T-helper 1 cell treated with Interleukin-12 subunit alpha and Interleukin-12 subunit beta and Interleukin-4 antibody, amounts not matched to agents 30 μg/mL and 1 μg/mL, for 36 hours (primary cell): ENCODE measurements at regions not wholly inside any gene's neighbourhood (a gene's known extent, or its start where the extent isn't known, plus 50 kb on each side); places are given as distances from the start of the nearest gene placed in this dataset.

Source experiments
- H3K27ac Mint-ChIP-seq: one replicate; pipeline ENCODE4 v1.8.0; 2021; ENCODE audit warnings: mild to moderate bottlenecking, mixed read lengths
- H3K27me3 Mint-ChIP-seq: one replicate; pipeline ENCODE4 v1.8.0; 2021; ENCODE audit warnings: low read depth, mixed read lengths
- H3K36me3 Mint-ChIP-seq: one replicate; pipeline ENCODE4 v1.8.0; 2021; ENCODE audit warnings: low read depth, mixed read lengths
- H3K4me1 Mint-ChIP-seq: one replicate; pipeline ENCODE4 v1.8.0; 2021; ENCODE audit warnings: low read depth, mixed read lengths
- H3K4me3 Mint-ChIP-seq: one replicate; pipeline ENCODE4 v1.8.0; 2021; ENCODE audit warnings: mild to moderate bottlenecking, moderate library complexity, mixed read lengths
- H3K9me3 Mint-ChIP-seq: one replicate; pipeline ENCODE4 v1.8.0; 2021; ENCODE audit warnings: mixed read lengths

DNA sequence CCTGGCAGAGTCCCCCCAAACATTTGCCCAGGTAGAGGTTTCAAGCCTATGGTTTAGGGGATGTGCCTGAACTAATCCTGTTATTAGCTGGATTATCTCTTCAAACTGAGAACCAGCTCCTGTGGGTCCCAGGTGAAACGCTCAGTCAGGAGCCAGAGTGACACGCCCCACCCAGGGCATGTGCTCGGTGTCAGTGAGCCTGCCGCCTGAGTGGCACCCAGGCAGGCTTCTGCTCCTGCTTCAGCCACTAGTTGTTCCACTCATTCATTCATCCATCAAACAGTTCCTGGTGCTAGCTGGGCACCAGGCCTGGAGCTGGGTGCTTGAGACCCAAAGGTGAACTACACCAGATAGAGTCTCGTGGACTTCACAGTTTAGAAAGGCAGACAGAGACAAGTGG is 129.4 kb upstream of the PITX1 start:
- Mint-ChIP-seq H3K27ac (no peak overlapping the region), H3K4me3 (no peak overlapping the region), H3K9me3 (peaks cover 11% of the 10 kb centered on the region), H3K36me3 (no peaks in the 10 kb centered on the region), H3K4me1 (no peaks in the 10 kb centered on the region), H3K27me3 (peaks cover 36% of the 10 kb centered on the region)

DNA sequence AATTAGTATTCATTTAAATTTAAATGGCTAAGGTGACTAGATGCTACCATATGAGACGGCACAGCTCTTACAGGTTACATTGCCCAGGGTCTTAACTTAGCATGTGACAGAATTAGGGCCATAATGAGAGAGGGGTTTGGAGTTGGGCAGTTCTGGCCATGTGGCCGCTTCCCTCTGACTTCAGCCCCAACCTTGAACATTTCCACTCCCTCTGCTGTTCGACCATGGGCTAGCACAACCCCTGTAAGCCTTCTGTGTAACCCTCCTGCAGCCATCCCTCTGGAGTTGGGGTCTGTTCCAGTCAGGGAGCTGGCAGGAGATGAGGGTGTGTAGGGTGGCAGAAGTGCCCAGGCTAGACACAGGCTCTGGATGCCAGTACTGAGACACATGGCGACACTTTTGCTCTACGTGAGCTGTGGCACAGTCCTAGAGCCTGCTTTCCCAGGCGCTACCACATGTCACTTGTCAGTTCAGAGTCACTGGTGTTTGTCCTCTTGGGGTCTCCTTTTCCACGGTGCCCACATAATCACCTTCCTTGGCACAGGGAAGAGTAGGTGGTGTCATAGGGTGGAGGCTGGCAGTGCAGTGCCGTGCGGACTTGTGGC is 128.7 kb upstream of the PITX1 start:
- no peak overlapping the region for H3K27ac Mint-ChIP-seq
- H3K27me3 Mint-ChIP-seq: peaks cover 36% of the 10 kb centered on the region
- peaks cover 12% of the 10 kb centered on the region for H3K9me3 Mint-ChIP-seq
- no peak overlapping the region for H3K4me3 Mint-ChIP-seq
- H3K36me3 Mint-ChIP-seq: no peaks in the 10 kb centered on the region
- no peaks in the 10 kb centered on the region for H3K4me1 Mint-ChIP-seq

- H3K4me3 Mint-ChIP-seq: no peak overlapping the region
- H3K27me3 Mint-ChIP-seq: peaks cover 30% of the 10 kb centered on the region
- no peak overlapping the region for H3K27ac Mint-ChIP-seq
- no peaks in the 10 kb centered on the region for H3K36me3 Mint-ChIP-seq
- H3K9me3 Mint-ChIP-seq: peaks cover 17% of the 10 kb centered on the region
- no peaks in the 10 kb centered on the region for H3K4me1 Mint-ChIP-seq
These were observed 127.2 kb upstream of the PITX1 start for GRCh38 chr5:135161221-135161620.

- Mint-ChIP-seq H3K4me1 (no peaks in the 10 kb centered on the region), H3K9me3 (peaks cover 17% of the 10 kb centered on the region), H3K27ac (no peak overlapping the region), H3K27me3 (peaks cover 30% of the 10 kb centered on the region), H3K4me3 (no peak overlapping the region), H3K36me3 (no peaks in the 10 kb centered on the region)
These were observed 126.1 kb upstream of the PITX1 start for GRCh38 chr5:135160036-135160675.

DNA sequence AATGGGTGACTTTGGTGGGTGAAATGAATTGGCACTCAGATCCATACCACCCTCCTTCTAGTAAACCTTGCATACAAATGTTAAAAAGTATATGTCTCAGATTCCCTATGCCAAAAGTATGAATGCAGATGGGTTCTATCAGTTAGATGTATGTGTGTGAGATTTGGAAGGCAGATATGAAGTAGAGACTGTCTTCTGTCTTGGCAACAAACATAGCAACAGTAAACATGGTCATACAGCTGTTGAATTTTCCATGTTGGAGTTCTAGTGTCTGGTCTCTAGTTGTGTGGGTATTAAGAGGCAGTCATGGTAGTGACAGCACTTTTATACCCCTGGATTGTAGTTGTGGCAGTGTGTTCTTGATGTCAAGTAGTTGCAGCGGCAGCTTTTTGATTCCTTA is 125.6 kb upstream of the PITX1 start:
- Mint-ChIP-seq H3K27me3 (peaks cover 30% of the 10 kb centered on the region), H3K27ac (no peak overlapping the region), H3K4me1 (no peaks in the 10 kb centered on the region), H3K9me3 (peaks cover 17% of the 10 kb centered on the region), H3K4me3 (no peak overlapping the region), H3K36me3 (no peaks in the 10 kb centered on the region)

GRCh38 chr5:135158982-135159381 is 125.0 kb upstream of the PITX1 start:
- Mint-ChIP-seq H3K4me1 (no peaks in the 10 kb centered on the region), H3K36me3 (no peaks in the 10 kb centered on the region), H3K9me3 (peaks cover 17% of the 10 kb centered on the region), H3K4me3 (no peak overlapping the region), H3K27me3 (peaks cover 27% of the 10 kb centered on the region), H3K27ac (no peak overlapping the region)

- peaks cover 21% of the 10 kb centered on the region for H3K27me3 Mint-ChIP-seq
- peaks cover 17% of the 10 kb centered on the region for H3K9me3 Mint-ChIP-seq
- H3K4me1 Mint-ChIP-seq: no peaks in the 10 kb centered on the region
- no peak overlapping the region for H3K27ac Mint-ChIP-seq
- H3K36me3 Mint-ChIP-seq: no peaks in the 10 kb centered on the region
- H3K4me3 Mint-ChIP-seq: no peak overlapping the region
These were observed 124.3 kb upstream of the PITX1 start for GRCh38 chr5:135158314-135158697.

GRCh38 chr5:135157421-135158313 is 123.6 kb upstream of the PITX1 start:
- Mint-ChIP-seq H3K4me3 (no peak overlapping the region), H3K27ac (no peak overlapping the region), H3K27me3 (peaks cover 21% of the 10 kb centered on the region), H3K36me3 (no peaks in the 10 kb centered on the region), H3K9me3 (peaks cover 17% of the 10 kb centered on the region), H3K4me1 (no peaks in the 10 kb centered on the region)

DNA sequence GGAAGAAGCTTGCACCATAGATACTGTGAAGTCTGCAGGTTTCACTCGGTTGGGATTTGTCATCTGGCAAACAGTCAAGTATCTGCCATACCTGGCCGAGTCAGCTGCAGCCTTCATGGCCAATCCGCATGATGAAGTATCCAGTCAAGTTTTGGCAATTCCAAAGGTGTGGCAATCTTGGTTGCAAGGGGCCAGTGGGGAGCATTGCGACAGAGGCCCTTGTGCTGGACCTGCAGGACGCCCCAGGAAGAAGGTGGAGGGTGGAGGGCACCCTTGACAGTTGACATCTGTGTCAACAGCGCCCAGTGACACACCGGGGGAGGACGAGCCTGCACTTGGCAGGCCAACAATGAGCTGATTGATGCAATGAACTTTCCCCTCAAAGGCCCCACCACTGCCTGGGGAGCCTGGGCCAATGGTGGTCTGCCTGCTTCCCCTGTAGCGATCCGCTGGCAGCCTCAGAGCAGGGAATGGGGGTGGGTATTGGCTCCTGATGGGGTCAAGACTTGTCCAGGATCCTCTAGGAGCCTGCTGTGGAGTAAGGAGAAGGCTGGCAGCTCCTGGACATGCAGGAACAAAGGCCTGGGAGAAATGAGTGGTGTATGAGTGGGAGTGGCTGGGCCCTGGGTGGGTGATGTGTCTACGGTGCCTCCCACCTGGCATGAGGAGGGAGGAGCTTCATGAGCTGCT is 122.8 kb upstream of the PITX1 start:
- Mint-ChIP-seq H3K4me3 (no peak overlapping the region), H3K27me3 (peaks cover 20% of the 10 kb centered on the region), H3K4me1 (no peaks in the 10 kb centered on the region), H3K9me3 (peaks cover 17% of the 10 kb centered on the region), H3K27ac (no peak overlapping the region), H3K36me3 (no peaks in the 10 kb centered on the region)

- H3K36me3 Mint-ChIP-seq: no peaks in the 10 kb centered on the region
- peaks cover 17% of the 10 kb centered on the region for H3K27me3 Mint-ChIP-seq
- no peak overlapping the region for H3K4me3 Mint-ChIP-seq
- H3K9me3 Mint-ChIP-seq: peaks cover 17% of the 10 kb centered on the region
- H3K4me1 Mint-ChIP-seq: no peaks in the 10 kb centered on the region
- H3K27ac Mint-ChIP-seq: no peak overlapping the region
These were observed 122.3 kb upstream of the PITX1 start for GRCh38 chr5:135156337-135156714.

GRCh38 chr5:135155616-135156214 is 121.7 kb upstream of the PITX1 start:
- Mint-ChIP-seq H3K27me3 (peaks cover 11% of the 10 kb centered on the region), H3K9me3 (peaks cover 17% of the 10 kb centered on the region), H3K36me3 (no peaks in the 10 kb centered on the region)

DNA sequence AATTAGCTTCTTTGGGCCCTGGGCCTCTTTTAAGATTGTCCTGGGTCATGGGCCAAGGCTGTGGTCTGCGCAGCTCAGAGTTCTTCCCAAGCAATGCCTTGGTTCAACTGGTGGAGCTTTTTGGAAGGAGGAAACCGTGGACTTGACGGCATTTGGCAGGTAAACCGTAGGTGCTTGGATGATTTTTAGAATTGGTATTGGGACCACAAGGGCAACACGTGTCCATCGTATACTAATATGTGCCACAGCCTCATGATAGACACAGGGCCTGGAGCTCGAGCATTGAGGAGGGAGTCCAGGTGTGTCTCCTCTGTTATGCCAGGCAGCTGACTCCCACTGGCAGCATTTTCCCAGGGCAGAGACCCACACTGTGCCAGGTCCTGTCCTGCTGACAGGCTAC is 120.9 kb upstream of the PITX1 start:
- H3K27ac Mint-ChIP-seq: no peak overlapping the region
- H3K4me1 Mint-ChIP-seq: no peaks in the 10 kb centered on the region
- H3K36me3 Mint-ChIP-seq: no peaks in the 10 kb centered on the region
- H3K9me3 Mint-ChIP-seq: peaks cover 17% of the 10 kb centered on the region
- no peak overlapping the region for H3K4me3 Mint-ChIP-seq
- peaks cover 5% of the 10 kb centered on the region for H3K27me3 Mint-ChIP-seq

More at GRCh38 chr5:135155616-135156214, 121.7 kb upstream of the PITX1 start:
- H3K4me1 Mint-ChIP-seq: no peaks in the 10 kb centered on the region
- no peak overlapping the region for H3K27ac Mint-ChIP-seq
- no peak overlapping the region for H3K4me3 Mint-ChIP-seq

DNA sequence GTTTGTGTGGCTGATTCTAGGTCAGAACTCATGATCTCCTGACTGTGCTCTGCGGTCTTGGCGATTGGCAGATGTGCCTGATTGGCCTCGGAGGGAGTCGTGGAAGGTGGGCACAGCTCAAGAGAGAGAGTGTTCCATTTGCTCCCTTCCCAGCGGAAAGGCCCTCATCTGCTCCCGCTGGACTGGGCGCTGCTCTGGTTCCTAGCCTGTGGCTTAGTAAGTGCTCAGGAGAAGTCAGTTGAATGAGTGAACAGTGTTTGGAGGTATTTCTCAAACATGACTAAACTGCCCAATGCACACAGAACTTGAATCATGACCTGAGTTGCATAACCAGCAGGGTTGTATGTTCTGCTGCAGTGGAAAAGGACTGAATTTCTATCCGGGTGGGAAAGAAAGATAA is 120.2 kb upstream of the PITX1 start:
- H3K27ac Mint-ChIP-seq: no peak overlapping the region
- peaks cover 4% of the 10 kb centered on the region for H3K27me3 Mint-ChIP-seq
- H3K36me3 Mint-ChIP-seq: no peaks in the 10 kb centered on the region
- H3K9me3 Mint-ChIP-seq: peaks cover 14% of the 10 kb centered on the region
- no peaks in the 10 kb centered on the region for H3K4me1 Mint-ChIP-seq
- no peak overlapping the region for H3K4me3 Mint-ChIP-seq

GRCh38 chr5:135153661-135154060 is 119.6 kb upstream of the PITX1 start:
- Mint-ChIP-seq H3K9me3 (peaks cover 9% of the 10 kb centered on the region), H3K4me1 (no peaks in the 10 kb centered on the region), H3K27me3 (no peaks in the 10 kb centered on the region), H3K4me3 (no peak overlapping the region), H3K36me3 (no peaks in the 10 kb centered on the region), H3K27ac (no peak overlapping the region)
